Panc1 (cell line): ENCODE measurements at regions not wholly inside any gene's neighbourhood (a gene's known extent, or its start where the extent isn't known, plus 50 kb on each side); places are given as distances from the start of the nearest gene placed in this dataset.

Source experiments
- CTCF ChIP-seq: fragments of 450-650 bp; IDR thresholded peaks from 2 replicates; pipeline ENCODE4 v1.5.1; 2017; ENCODE audit warnings: mild to moderate bottlenecking
- POLR2AphosphoS5 ChIP-seq: IDR thresholded peaks from 2 replicates; pipeline ENCODE4 v1.6.1; 2012; ENCODE audit warnings: mild to moderate bottlenecking, low read depth, low read length, moderate library complexity
- SIN3A ChIP-seq: IDR thresholded peaks from 2 replicates; pipeline ENCODE4 v1.6.1; 2012; ENCODE audit warnings: low read depth, mild to moderate bottlenecking, low read length, moderate library complexity, borderline replicate concordance; ENCODE audit not compliant: insufficient read depth

- TF ChIP-seq POLR2AphosphoS5 (no peak), CTCF (no peak), SIN3A (no peak)
Observed at GRCh38 chr20:51221103-51221502, 198.2 kb upstream of the KCNG1 start.
